ENCODE measurements at regions not wholly inside any gene's neighbourhood (a gene's known extent, or its start where the extent isn't known, plus 50 kb on each side); places are given as distances from the start of the nearest gene placed in this dataset.

GRCh38 chr14:101224356-101225156, 321.0 kb upstream of the RTL1 start:
- TF ChIP-seq, protein P1, sequence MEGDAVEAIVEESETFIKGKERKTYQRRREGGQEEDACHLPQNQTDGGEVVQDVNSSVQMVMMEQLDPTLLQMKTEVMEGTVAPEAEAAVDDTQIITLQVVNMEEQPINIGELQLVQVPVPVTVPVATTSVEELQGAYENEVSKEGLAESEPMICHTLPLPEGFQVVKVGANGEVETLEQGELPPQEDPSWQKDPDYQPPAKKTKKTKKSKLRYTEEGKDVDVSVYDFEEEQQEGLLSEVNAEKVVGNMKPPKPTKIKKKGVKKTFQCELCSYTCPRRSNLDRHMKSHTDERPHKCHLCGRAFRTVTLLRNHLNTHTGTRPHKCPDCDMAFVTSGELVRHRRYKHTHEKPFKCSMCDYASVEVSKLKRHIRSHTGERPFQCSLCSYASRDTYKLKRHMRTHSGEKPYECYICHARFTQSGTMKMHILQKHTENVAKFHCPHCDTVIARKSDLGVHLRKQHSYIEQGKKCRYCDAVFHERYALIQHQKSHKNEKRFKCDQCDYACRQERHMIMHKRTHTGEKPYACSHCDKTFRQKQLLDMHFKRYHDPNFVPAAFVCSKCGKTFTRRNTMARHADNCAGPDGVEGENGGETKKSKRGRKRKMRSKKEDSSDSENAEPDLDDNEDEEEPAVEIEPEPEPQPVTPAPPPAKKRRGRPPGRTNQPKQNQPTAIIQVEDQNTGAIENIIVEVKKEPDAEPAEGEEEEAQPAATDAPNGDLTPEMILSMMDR (IDR thresholded peaks at IDR 0.05; ENCODE audit: insufficient read depth, low read length, poor library complexity, severe bottlenecking), result no peak
- no peak for TF ChIP-seq EZH2phosphoT487 (conservative IDR thresholded peaks at IDR 0.05; ENCODE audit: low read length)
- Histone ChIP-seq H3K36me3 (ENCODE audit: low read length) (no peaks in the 10 kb centered on the region), H3K9ac (ENCODE audit: low read length) (no peak overlapping the region), H3K4me3 (ENCODE audit: insufficient read depth, low read length, poor library complexity, severe bottlenecking) (no peak overlapping the region), H3K79me2 (ENCODE audit: insufficient read depth, low read length) (no peaks in the 10 kb centered on the region), H2AFZ (ENCODE audit: low read depth, low read length, severe bottlenecking) (no peak overlapping the region), H3K27me3 (ENCODE audit: low read length) (no peaks in the 10 kb centered on the region), H3K27ac (ENCODE audit: low read depth, low read length) (no peak overlapping the region), H3K9me2 (replicated peaks; ENCODE audit: insufficient read depth, low read length) (no peaks in the 10 kb centered on the region), H3K4me2 (ENCODE audit: low read depth, low read length, poor library complexity, severe bottlenecking) (no peak overlapping the region), H3K9me3 (ENCODE audit: insufficient read depth, low read length) (no peaks in the 10 kb centered on the region), H3F3A (ENCODE audit: insufficient read depth) (no peaks in the 10 kb centered on the region), H4K20me1 (ENCODE audit: low read depth, low read length) (no peaks in the 10 kb centered on the region)

DNA sequence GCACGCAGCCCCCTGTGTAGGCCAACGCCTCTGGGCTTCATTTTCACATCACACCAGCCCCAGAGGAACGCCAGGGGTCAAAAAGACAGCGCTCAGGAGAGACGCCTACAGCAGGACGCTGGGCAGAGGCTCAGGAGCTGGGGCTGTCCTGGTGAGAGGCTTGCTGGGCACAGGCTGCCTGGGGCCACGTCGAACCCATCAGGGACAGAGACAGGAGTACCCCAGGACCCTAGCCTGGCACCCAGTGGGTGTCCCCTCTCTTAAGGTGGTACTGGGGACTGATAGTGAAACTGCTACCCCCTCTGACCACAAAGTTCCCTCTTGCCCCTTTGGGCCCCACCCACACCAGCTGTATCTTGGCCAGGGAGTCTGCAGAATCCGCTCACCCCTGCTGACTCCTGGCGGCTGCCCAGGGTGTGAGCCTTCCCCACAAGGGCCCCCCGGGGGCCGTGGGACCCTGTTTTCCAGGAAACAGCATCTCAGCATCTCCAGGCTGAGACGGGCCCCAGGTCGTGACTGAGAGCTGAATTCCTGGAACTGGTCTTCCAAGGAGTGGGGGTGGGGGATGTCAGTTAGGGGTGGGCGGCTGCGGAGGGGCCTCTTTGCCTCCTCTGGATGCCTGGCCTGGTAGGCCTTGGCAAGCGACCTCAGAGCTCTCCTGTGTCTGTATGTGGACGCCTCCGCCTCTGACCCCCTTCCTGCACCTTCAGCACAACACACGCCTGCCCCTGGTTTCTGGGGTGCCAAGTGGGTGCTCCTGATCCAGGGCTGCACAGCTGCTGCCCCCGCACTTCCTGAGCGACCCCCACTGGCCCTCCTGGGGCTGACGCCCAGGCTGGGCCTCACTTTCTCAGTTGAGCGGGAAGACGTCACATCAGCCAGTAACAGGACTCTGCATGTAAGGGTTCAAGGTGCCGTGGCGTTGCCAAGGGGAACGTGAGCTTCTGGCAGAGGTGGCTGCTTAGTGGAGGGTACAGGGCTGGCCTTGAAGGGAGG, 321.9 kb upstream of the RTL1 start:
- Histone ChIP-seq H3K9me3 (ENCODE audit: insufficient read depth, low read length) (no peaks in the 10 kb centered on the region), H3K27me3 (ENCODE audit: low read length) (no peaks in the 10 kb centered on the region), H3K9ac (ENCODE audit: low read length) (no peak overlapping the region), H4K20me1 (ENCODE audit: low read depth, low read length) (no peaks in the 10 kb centered on the region), H3K4me2 (ENCODE audit: low read depth, low read length, poor library complexity, severe bottlenecking) (no peak overlapping the region), H3K36me3 (ENCODE audit: low read length) (no peaks in the 10 kb centered on the region), H3K9me2 (replicated peaks; ENCODE audit: insufficient read depth, low read length) (no peaks in the 10 kb centered on the region), H3K27ac (ENCODE audit: low read depth, low read length) (no peak overlapping the region), H3F3A (ENCODE audit: insufficient read depth) (no peaks in the 10 kb centered on the region), H2AFZ (ENCODE audit: low read depth, low read length, severe bottlenecking) (no peak overlapping the region), H3K4me3 (ENCODE audit: insufficient read depth, low read length, poor library complexity, severe bottlenecking) (no peak overlapping the region), H3K79me2 (ENCODE audit: insufficient read depth, low read length) (no peaks in the 10 kb centered on the region)
- TF ChIP-seq, protein P1 (IDR thresholded peaks at IDR 0.05; ENCODE audit: insufficient read depth, low read length, poor library complexity, severe bottlenecking), result no peak
- TF ChIP-seq EZH2phosphoT487 (conservative IDR thresholded peaks at IDR 0.05; ENCODE audit: low read length), result no peak

DNA sequence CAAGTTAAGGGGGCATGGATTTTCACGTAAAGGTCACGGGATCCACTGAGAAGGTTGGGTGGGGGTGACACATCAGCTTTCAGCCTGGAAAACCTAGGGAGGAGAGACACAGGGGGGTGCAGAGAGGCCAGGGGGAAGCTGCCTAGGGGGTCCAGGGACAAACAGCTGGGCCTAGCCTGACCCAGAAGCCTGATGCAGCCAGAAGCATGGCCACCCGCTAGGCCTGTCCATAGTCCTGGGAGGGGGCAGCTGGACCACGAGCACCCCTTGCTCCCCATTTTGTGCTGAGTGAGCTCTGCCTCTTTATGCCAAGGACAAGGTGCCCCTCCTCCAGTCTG, 322.7 kb upstream of the RTL1 start:
- Histone ChIP-seq H3K36me3 (ENCODE audit: low read length) (no peaks in the 10 kb centered on the region), H2AFZ (ENCODE audit: low read depth, low read length, severe bottlenecking) (no peak overlapping the region), H3K9ac (ENCODE audit: low read length) (no peak overlapping the region), H4K20me1 (ENCODE audit: low read depth, low read length) (no peaks in the 10 kb centered on the region), H3K9me3 (ENCODE audit: insufficient read depth, low read length) (no peaks in the 10 kb centered on the region), H3K4me2 (ENCODE audit: low read depth, low read length, poor library complexity, severe bottlenecking) (no peak overlapping the region), H3K79me2 (ENCODE audit: insufficient read depth, low read length) (no peaks in the 10 kb centered on the region), H3K4me3 (ENCODE audit: insufficient read depth, low read length, poor library complexity, severe bottlenecking) (no peak overlapping the region), H3F3A (ENCODE audit: insufficient read depth) (no peaks in the 10 kb centered on the region), H3K27ac (ENCODE audit: low read depth, low read length) (no peak overlapping the region), H3K27me3 (ENCODE audit: low read length) (no peaks in the 10 kb centered on the region), H3K9me2 (replicated peaks; ENCODE audit: insufficient read depth, low read length) (no peaks in the 10 kb centered on the region)
- TF ChIP-seq, protein P1 (IDR thresholded peaks at IDR 0.05; ENCODE audit: insufficient read depth, low read length, poor library complexity, severe bottlenecking), result no peak
- TF ChIP-seq EZH2phosphoT487 (conservative IDR thresholded peaks at IDR 0.05; ENCODE audit: low read length), result no peak
